HEK293T (cell line): ENCODE measurements at regions not wholly inside any gene's neighbourhood (a gene's known extent, or its start where the extent isn't known, plus 50 kb on each side); places are given as distances from the start of the nearest gene placed in this dataset.

Source experiments
- CTCF ChIA-PET: fragments of 350-600 bp; formaldehyde crosslinking; extraction: SDS; loops from one replicate; lab custom pipeline; 2021; ENCODE audit warnings: antibody characterized with exemption, inconsistent platforms; lab: Yijun Ruan, JAX
- POLR2A ChIA-PET: fragments of 350-600 bp; formaldehyde crosslinking; extraction: SDS; loops from one replicate; lab custom pipeline; 2020; ENCODE audit warnings: antibody characterized with exemption, inconsistent platforms; lab: Yijun Ruan, JAX
- DNase-seq: peaks from one replicate; pipeline ENCODE4 v3.0.0; 2012; ENCODE audit warnings: mixed read lengths; ENCODE audit errors: extremely low spot score
- ARNT ChIP-seq: fragments of 450-650 bp; IDR thresholded peaks from 2 replicates; pipeline ENCODE4 v1.6.1; 2017; ENCODE audit warnings: mild to moderate bottlenecking
- BHLHE40 ChIP-seq: fragments of 450-650 bp; IDR thresholded peaks from 2 replicates; pipeline ENCODE4 v1.6.1; 2016; ENCODE audit warnings: mild to moderate bottlenecking, moderate library complexity, borderline replicate concordance
- CTBP1 ChIP-seq: fragments of 450-650 bp; IDR thresholded peaks from 2 replicates; pipeline ENCODE4 v1.6.1; 2016; ENCODE audit warnings: borderline replicate concordance
- ELF4 ChIP-seq: fragments of 450-650 bp; IDR thresholded peaks from 2 replicates; pipeline ENCODE4 v1.6.1; 2017; ENCODE audit warnings: antibody characterized with exemption
- FOXA1 ChIP-seq: fragments of 450-650 bp; IDR thresholded peaks from 2 replicates; pipeline ENCODE4 v1.6.1; 2016; ENCODE audit warnings: mild to moderate bottlenecking
- FOXK2 ChIP-seq: fragments of 450-650 bp; IDR thresholded peaks from 2 replicates; pipeline ENCODE4 v1.6.1; 2016; ENCODE audit warnings: mild to moderate bottlenecking
- FOXM1 ChIP-seq: fragments of 450-650 bp; IDR thresholded peaks from 2 replicates; pipeline ENCODE4 v1.6.1; 2017; ENCODE audit warnings: mild to moderate bottlenecking, borderline replicate concordance
- HDGF ChIP-seq: fragments of 450-650 bp; IDR thresholded peaks from 2 replicates; pipeline ENCODE4 v1.6.1; 2017; ENCODE audit warnings: antibody characterized with exemption, borderline replicate concordance
- L3MBTL2 ChIP-seq: fragments of 450-650 bp; conservative IDR thresholded peaks from 2 replicates; pipeline ENCODE4 v1.6.1; 2016; ENCODE audit warnings: mild to moderate bottlenecking
- LEF1 ChIP-seq: fragments of 450-650 bp; IDR thresholded peaks from 2 replicates; pipeline ENCODE4 v1.6.1; 2017; ENCODE audit warnings: mild to moderate bottlenecking, borderline replicate concordance
- NFRKB ChIP-seq: fragments of 450-650 bp; IDR thresholded peaks from 2 replicates; pipeline ENCODE4 v1.6.1; 2016; ENCODE audit warnings: mild to moderate bottlenecking, moderate library complexity
- PKNOX1 ChIP-seq: fragments of 450-650 bp; IDR thresholded peaks from 2 replicates; pipeline ENCODE4 v1.6.1; 2016
- SP1 ChIP-seq: fragments of 450-650 bp; IDR thresholded peaks from 2 replicates; pipeline ENCODE4 v1.6.1; 2017
- SUZ12 ChIP-seq: fragments of 450-650 bp; IDR thresholded peaks from 2 replicates; pipeline ENCODE4 v1.6.1; 2016; ENCODE audit warnings: mild to moderate bottlenecking
- TARDBP ChIP-seq: fragments of 450-650 bp; IDR thresholded peaks from 2 replicates; pipeline ENCODE4 v1.6.1; 2016
- ZNF384 ChIP-seq: fragments of 450-650 bp; IDR thresholded peaks from 2 replicates; pipeline ENCODE4 v1.6.1; 2016

GRCh38 chr3:86790884-86791549 lies 199.9 kb downstream of the VGLL3 start:
- POLR2A ChIA-PET = no interaction called here
- TF ChIP-seq TARDBP (no peak), HDGF (no peak), ELF4 (no peak), SP1 (no peak), L3MBTL2 (no peak), LEF1 (no peak), BHLHE40 (no peak), NFRKB (no peak), ARNT (no peak), PKNOX1 (no peak)
- no peak for DNase-seq
- CTCF ChIA-PET = no interaction called here

- TF ChIP-seq ARNT = no peak
- no peak for TF ChIP-seq NFRKB
- no peak for TF ChIP-seq LEF1
- TF ChIP-seq CTBP1 = no peak
- no peak for TF ChIP-seq BHLHE40
- no peak for TF ChIP-seq ELF4
- TF ChIP-seq FOXK2 = no peak
- TF ChIP-seq ZNF384 = no peak
- no peak for TF ChIP-seq SUZ12
- TF ChIP-seq L3MBTL2 = no peak
- no peak for TF ChIP-seq TARDBP
- TF ChIP-seq FOXM1 = no peak
- TF ChIP-seq FOXA1 = no peak
- TF ChIP-seq HDGF = no peak
- TF ChIP-seq PKNOX1 = no peak
- TF ChIP-seq SP1 = no peak
- ChIA-PET CTCF (no interaction called here), POLR2A (no interaction called here)
- no peak for DNase-seq
These were observed 202.6 kb downstream of the VGLL3 start for GRCh38 chr3:86788371-86788770.

GRCh38 chr3:86787091-86787490 lies 203.9 kb downstream of the VGLL3 start:
- TF ChIP-seq ARNT (no peak), LEF1 (no peak), FOXA1 (no peak), NFRKB (no peak), ELF4 (no peak), TARDBP (no peak), L3MBTL2 (no peak), HDGF (no peak), ZNF384 (no peak), BHLHE40 (no peak), FOXM1 (no peak), FOXK2 (no peak), PKNOX1 (no peak), SP1 (no peak)
- ChIA-PET POLR2A (no interaction called here), CTCF (no interaction called here)
- no peak for DNase-seq

GRCh38 chr3:86785386-86785785 lies 205.6 kb downstream of the VGLL3 start:
- TF ChIP-seq FOXK2 = no peak
- no peak for TF ChIP-seq SUZ12
- no peak for TF ChIP-seq L3MBTL2
- no peak for TF ChIP-seq ZNF384
- no peak for TF ChIP-seq ELF4
- no peak for TF ChIP-seq HDGF
- TF ChIP-seq ARNT = no peak
- TF ChIP-seq BHLHE40 = no peak
- TF ChIP-seq NFRKB = no peak
- ChIA-PET CTCF (no interaction called here), POLR2A (no interaction called here)
- no peak for DNase-seq

- no peak for DNase-seq
- no peak for TF ChIP-seq HDGF
- no peak for TF ChIP-seq ZNF384
- no peak for TF ChIP-seq FOXM1
- no peak for TF ChIP-seq FOXK2
- TF ChIP-seq NFRKB = no peak
- TF ChIP-seq ELF4 = no peak
- TF ChIP-seq TARDBP = no peak
- ChIA-PET CTCF (no interaction called here), POLR2A (no interaction called here)
These were observed 208.1 kb downstream of the VGLL3 start for GRCh38 chr3:86782866-86783265.

- CTCF ChIA-PET = no interaction called here
- no peak for DNase-seq
- POLR2A ChIA-PET = no interaction called here
- TF ChIP-seq SUZ12 (no peak), L3MBTL2 (no peak), FOXM1 (no peak), TARDBP (no peak), HDGF (no peak), NFRKB (no peak), CTBP1 (no peak), FOXK2 (no peak), BHLHE40 (no peak), ARNT (no peak), LEF1 (no peak), PKNOX1 (no peak), SP1 (no peak), ZNF384 (no peak), FOXA1 (no peak)
These were observed 208.7 kb downstream of the VGLL3 start for GRCh38 chr3:86782286-86782685.
